OCI-LY1 (cell line): ENCODE measurements at regions not wholly inside any gene's neighbourhood (a gene's known extent, or its start where the extent isn't known, plus 50 kb on each side); places are given as distances from the start of the nearest gene placed in this dataset.

ENCODE experiments used
- EZH2 ChIP-seq: fragments of 200-600 bp; sonication (generic), shearing (Covaris generic); IDR thresholded peaks from 2 replicates; pipeline ENCODE4 v1.8.0; 2017; ENCODE audit warnings: borderline replicate concordance, mixed run types, mild to moderate bottlenecking, antibody characterized with exemption, low read length, moderate library complexity, mixed read lengths
- TF ChIP-seq, protein P1 (sequence below): fragments of 200-600 bp; sonication (generic), shearing (Covaris generic); IDR thresholded peaks from 2 replicates; pipeline ENCODE4 v1.5.1; 2017; ENCODE audit warnings: mild to moderate bottlenecking, antibody characterized with exemption, low read length, moderate library complexity, mixed read lengths

DNA sequence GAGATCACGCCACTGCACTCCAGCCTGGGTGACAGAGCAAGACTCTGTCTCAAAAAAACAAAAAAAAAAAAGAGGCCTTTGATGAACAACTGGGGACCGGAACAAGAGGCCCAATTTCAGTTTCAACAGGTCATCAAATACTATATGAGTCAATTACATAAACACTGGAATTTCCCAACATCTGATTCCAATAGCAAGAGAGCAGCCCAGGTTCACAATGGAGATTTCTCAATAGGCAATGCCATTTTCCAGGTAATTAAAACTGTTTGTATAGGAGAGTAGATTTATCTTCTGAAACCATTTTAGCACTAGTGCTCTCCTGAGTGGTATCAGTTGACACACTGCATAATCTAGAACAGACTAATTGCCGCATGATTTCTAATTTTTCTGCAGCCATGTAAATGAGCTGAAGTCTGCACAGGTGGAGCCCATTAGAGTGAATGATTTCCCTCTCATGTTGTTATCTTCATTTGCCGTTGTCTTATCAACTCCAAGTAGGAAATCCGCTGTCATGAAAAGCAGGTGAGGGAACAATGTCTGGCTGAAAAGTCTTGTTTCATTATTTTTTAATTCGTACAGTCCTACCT is 264.1 kb upstream of the MEIS1 start:
- TF ChIP-seq, protein P1, sequence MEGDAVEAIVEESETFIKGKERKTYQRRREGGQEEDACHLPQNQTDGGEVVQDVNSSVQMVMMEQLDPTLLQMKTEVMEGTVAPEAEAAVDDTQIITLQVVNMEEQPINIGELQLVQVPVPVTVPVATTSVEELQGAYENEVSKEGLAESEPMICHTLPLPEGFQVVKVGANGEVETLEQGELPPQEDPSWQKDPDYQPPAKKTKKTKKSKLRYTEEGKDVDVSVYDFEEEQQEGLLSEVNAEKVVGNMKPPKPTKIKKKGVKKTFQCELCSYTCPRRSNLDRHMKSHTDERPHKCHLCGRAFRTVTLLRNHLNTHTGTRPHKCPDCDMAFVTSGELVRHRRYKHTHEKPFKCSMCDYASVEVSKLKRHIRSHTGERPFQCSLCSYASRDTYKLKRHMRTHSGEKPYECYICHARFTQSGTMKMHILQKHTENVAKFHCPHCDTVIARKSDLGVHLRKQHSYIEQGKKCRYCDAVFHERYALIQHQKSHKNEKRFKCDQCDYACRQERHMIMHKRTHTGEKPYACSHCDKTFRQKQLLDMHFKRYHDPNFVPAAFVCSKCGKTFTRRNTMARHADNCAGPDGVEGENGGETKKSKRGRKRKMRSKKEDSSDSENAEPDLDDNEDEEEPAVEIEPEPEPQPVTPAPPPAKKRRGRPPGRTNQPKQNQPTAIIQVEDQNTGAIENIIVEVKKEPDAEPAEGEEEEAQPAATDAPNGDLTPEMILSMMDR = no peak
- no peak for TF ChIP-seq EZH2
